MCF 10A (cell line): ENCODE measurements at regions not wholly inside any gene's neighbourhood (a gene's known extent, or its start where the extent isn't known, plus 50 kb on each side); places are given as distances from the start of the nearest gene placed in this dataset.

Experiments
- BruUV-seq: library from RNA; stranded (reverse); fragments of 400-500 nt; replicated peaks from 2 replicates; lab custom pipeline; 2021; lab: Mats Ljungman, UMichigan
- CTCF ChIA-PET: fragments of 300-600 bp; sonication (Branson Sonifier 250); formaldehyde crosslinking; extraction: SDS; loops from one replicate; lab custom pipeline; 2021; ENCODE audit warnings: antibody characterized with exemption, inconsistent platforms; lab: Yijun Ruan, JAX
- POLR2A ChIA-PET: fragments of 300-600, 350-650 bp; sonication (Branson Sonifier 250); formaldehyde crosslinking; extraction: SDS; loops from one replicate; lab custom pipeline; 2020; ENCODE audit warnings: antibody characterized with exemption, inconsistent platforms; lab: Yijun Ruan, JAX
- DNase-seq: peaks from one replicate; pipeline ENCODE4 v3.0.0-alpha.2; 2018; ENCODE audit not compliant: unreplicated experiment
- H3K27ac Mint-ChIP-seq: one replicate; pipeline ENCODE4 v1.8.0; 2022; ENCODE audit warnings: mild to moderate bottlenecking, low read depth, mixed read lengths; ENCODE audit not compliant: unreplicated experiment
- H3K27me3 Mint-ChIP-seq: one replicate; pipeline ENCODE4 v1.8.0; 2022; ENCODE audit warnings: mixed read lengths; ENCODE audit not compliant: insufficient read depth, unreplicated experiment
- H3K36me3 Mint-ChIP-seq: one replicate; pipeline ENCODE4 v1.8.0; 2022; ENCODE audit warnings: mild to moderate bottlenecking, moderate library complexity, mixed read lengths; ENCODE audit not compliant: insufficient read depth, unreplicated experiment
- H3K4me1 Mint-ChIP-seq: one replicate; pipeline ENCODE4 v1.8.0; 2022; ENCODE audit warnings: mixed read lengths; ENCODE audit not compliant: insufficient read depth, unreplicated experiment
- H3K4me3 Mint-ChIP-seq: one replicate; pipeline ENCODE4 v1.8.0; 2022; ENCODE audit warnings: mild to moderate bottlenecking, moderate library complexity, mixed read lengths; ENCODE audit not compliant: unreplicated experiment
- H3K9me3 Mint-ChIP-seq: one replicate; pipeline ENCODE4 v1.8.0; 2022; ENCODE audit warnings: mixed read lengths; ENCODE audit not compliant: unreplicated experiment
- CTCF ChIP-seq: fragments of 200-600 bp; IDR thresholded peaks from one replicate; pipeline ENCODE4 v1.8.0; 2022; ENCODE audit warnings: antibody characterized with exemption, mild to moderate bottlenecking; ENCODE audit not compliant: unreplicated experiment
- intact Hi-C: fragments of 100-400 bp; cut with micrococcal nuclease; formaldehyde crosslinking; loops from 2 replicates; pipeline ENCODE4 v1.14.1; 2022

- BruUV-seq = no TSS peak
- intact Hi-C loops = no loop called here
- Mint-ChIP-seq H3K36me3 (no peaks in the 10 kb centered on the region), H3K4me3 (no peak overlapping the region), H3K9me3 (no peaks in the 10 kb centered on the region), H3K27ac (peak overlapping the region; percentile 11), H3K4me1 (peaks cover 8% of the 10 kb centered on the region), H3K27me3 (no peaks in the 10 kb centered on the region)
- DNase-seq = peak; percentile 57
- ChIA-PET POLR2A (interaction anchor here (0.5 to 7.4 kb wide), 9 partner anchors 9 to 166 kb away, joined by 3 to 75 read pairs (median 4); no protein-coding TSS in a partner anchor), CTCF (interaction anchor here (0.6 to 4.0 kb wide), 5 partner anchors 9 to 347 kb away, joined by 3 to 22 read pairs (median 7); no protein-coding TSS in a partner anchor)
- TF ChIP-seq CTCF = no peak
Observed at GRCh38 chr1:220326578-220326977, 54.3 kb upstream of the RAB3GAP2 start.

- intact Hi-C loops = no loop called here
- Mint-ChIP-seq H3K27me3 (no peaks in the 10 kb centered on the region), H3K4me3 (no peak overlapping the region), H3K36me3 (no peaks in the 10 kb centered on the region), H3K27ac (no peak overlapping the region), H3K9me3 (no peaks in the 10 kb centered on the region), H3K4me1 (peaks cover 8% of the 10 kb centered on the region)
- DNase-seq = no peak
- BruUV-seq = no TSS peak
- POLR2A ChIA-PET = interaction anchor here (0.6 to 7.4 kb wide), 9 partner anchors 10 to 321 kb away, joined by 3 to 75 read pairs (median 3); no protein-coding TSS in a partner anchor
- no peak for TF ChIP-seq CTCF
- CTCF ChIA-PET = interaction anchor here (0.7 to 4.0 kb wide), 4 partner anchors 10 to 117 kb away, joined by 3 to 22 read pairs (median 9); no protein-coding TSS in a partner anchor
Observed at GRCh38 chr1:220325306-220325995, 53.2 kb upstream of the RAB3GAP2 start.

GRCh38 chr1:220323717-220324116, 51.5 kb upstream of the RAB3GAP2 start:
- H3K27me3 Mint-ChIP-seq = no peaks in the 10 kb centered on the region
- H3K9me3 Mint-ChIP-seq = no peaks in the 10 kb centered on the region
- H3K27ac Mint-ChIP-seq = no peak overlapping the region
- H3K4me3 Mint-ChIP-seq = no peak overlapping the region
- H3K4me1 Mint-ChIP-seq = peaks cover 8% of the 10 kb centered on the region
- BruUV-seq = no TSS peak
- H3K36me3 Mint-ChIP-seq = no peaks in the 10 kb centered on the region
- POLR2A ChIA-PET = interaction anchor here (0.6 to 7.4 kb wide), 4 partner anchors 12 to 138 kb away, joined by 3 to 75 read pairs (median 10); no protein-coding TSS in a partner anchor
- DNase-seq = no peak
- intact Hi-C loops = no loop called here
- CTCF ChIA-PET = interaction anchor here (1.7 kb wide), 1 partner anchor 27 kb away, joined by 7 read pairs; no protein-coding TSS in a partner anchor
- no peak for TF ChIP-seq CTCF

GRCh38 chr1:220322570-220322969, 50.3 kb upstream of the RAB3GAP2 start:
- POLR2A ChIA-PET = interaction anchor here (0.7 to 7.4 kb wide), 2 partner anchors 13 to 710 kb away, joined by 3 to 75 read pairs; no protein-coding TSS in a partner anchor
- Mint-ChIP-seq H3K4me3 (no peak overlapping the region), H3K27me3 (no peaks in the 10 kb centered on the region), H3K9me3 (no peaks in the 10 kb centered on the region), H3K4me1 (peaks cover 8% of the 10 kb centered on the region), H3K36me3 (no peaks in the 10 kb centered on the region), H3K27ac (no peak overlapping the region)
- no peak for TF ChIP-seq CTCF
- intact Hi-C loops = no loop called here
- DNase-seq = no peak
- CTCF ChIA-PET = interaction anchor here (1.0 to 1.7 kb wide), 3 partner anchors 9 to 42 kb away, joined by 4 to 7 read pairs (median 5); no protein-coding TSS in a partner anchor
- no TSS peak for BruUV-seq
